ENCODE measurements at regions not wholly inside any gene's neighbourhood (a gene's known extent, or its start where the extent isn't known, plus 50 kb on each side); places are given as distances from the start of the nearest gene placed in this dataset.

DNA sequence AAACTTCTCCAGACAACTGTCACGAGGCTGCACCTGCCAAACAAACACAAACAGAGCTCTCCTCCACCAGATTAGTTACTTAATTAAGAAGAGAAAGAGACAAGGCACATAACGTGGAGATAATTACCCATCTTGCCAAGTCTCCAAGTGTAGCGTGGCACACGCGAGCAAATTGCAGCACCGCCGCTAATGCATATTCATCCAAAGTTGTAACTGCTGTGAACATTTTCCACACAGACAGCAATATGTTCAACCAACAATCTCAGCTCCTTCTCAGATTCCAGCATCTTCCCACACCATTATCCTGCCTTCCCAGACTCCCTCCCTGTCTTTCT is 309.6 kb upstream of the TLE3 start:
- peak overlapping the region in 2 of 3 donors; percentile 51 to 64 for H3K27ac ChIP-seq
- intact Hi-C loops (cut with DNase I) = no loop called here
- H3K9me3 ChIP-seq = no peaks in the 10 kb centered on the region
- no peak overlapping the region for H3K4me3 ChIP-seq
- no peak for DNase-seq
- H3K36me3 ChIP-seq = no peaks in the 10 kb centered on the region
- peaks cover 0 to 14% (median 4%) of the 10 kb centered on the region in 4 donors for H3K4me1 ChIP-seq
- ATAC-seq = no peak
- TF ChIP-seq, protein P1, sequence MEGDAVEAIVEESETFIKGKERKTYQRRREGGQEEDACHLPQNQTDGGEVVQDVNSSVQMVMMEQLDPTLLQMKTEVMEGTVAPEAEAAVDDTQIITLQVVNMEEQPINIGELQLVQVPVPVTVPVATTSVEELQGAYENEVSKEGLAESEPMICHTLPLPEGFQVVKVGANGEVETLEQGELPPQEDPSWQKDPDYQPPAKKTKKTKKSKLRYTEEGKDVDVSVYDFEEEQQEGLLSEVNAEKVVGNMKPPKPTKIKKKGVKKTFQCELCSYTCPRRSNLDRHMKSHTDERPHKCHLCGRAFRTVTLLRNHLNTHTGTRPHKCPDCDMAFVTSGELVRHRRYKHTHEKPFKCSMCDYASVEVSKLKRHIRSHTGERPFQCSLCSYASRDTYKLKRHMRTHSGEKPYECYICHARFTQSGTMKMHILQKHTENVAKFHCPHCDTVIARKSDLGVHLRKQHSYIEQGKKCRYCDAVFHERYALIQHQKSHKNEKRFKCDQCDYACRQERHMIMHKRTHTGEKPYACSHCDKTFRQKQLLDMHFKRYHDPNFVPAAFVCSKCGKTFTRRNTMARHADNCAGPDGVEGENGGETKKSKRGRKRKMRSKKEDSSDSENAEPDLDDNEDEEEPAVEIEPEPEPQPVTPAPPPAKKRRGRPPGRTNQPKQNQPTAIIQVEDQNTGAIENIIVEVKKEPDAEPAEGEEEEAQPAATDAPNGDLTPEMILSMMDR (IDR thresholded peaks at IDR 0.05) = no peak
- no peak for TF ChIP-seq POLR2A (IDR thresholded peaks at IDR 0.05)
- 82% methylated on average over 7 of the region's 7 CpGs for WGBS (ENCODE audit: insufficient coverage, low coverage, low lambda C conversion rate, missing lambda C conversion rate)
- no peaks in the 10 kb centered on the region for H3K27me3 ChIP-seq

DNA sequence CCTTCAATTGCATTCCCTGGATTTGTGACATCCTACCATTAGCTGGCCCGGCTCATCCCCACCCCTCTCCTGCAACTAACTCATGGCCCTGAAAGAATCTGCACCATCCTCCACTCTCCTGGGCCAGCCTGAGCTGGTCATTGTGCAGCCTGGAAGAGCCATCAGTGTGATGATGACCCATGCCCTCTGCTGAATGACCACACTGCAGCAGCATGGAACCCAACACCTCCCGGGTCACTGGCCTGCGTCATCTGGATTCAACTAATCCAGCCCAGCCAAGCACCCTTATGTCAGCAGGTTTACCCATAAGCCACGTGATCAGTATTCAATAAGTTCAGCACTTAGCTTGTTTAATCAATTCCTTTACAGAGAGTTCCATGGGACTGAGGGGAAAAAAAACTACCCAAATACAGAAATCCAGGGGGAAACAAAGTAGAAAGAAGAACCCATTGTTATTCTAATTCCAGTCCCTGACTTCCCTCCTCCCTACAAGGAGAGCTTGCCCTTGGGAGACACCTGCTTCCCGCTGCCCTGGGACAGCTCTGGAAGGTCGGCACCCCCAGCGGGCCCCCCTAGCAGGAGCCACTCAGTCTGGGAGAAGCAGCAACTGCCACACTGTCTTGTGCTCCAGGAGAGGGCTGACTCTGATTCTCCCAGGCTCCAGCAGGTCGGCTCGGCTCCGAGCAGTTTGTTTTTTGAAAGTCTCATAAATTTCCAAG is 309.1 kb upstream of the TLE3 start:
- H3K27ac ChIP-seq = peak overlapping the region in 2 of 3 donors; percentile 51 to 64
- no peaks in the 10 kb centered on the region for H3K36me3 ChIP-seq
- H3K9me3 ChIP-seq = no peaks in the 10 kb centered on the region
- intact Hi-C loops (cut with DNase I) = no loop called here
- no peak overlapping the region for H3K4me3 ChIP-seq
- DNase-seq (peak; percentile 59 to 85 (median 78)), ATAC-seq (peak; percentile 80 to 94 (median 94))
- H3K27me3 ChIP-seq = no peaks in the 10 kb centered on the region
- peaks cover 0 to 14% (median 4%) of the 10 kb centered on the region in 4 donors for H3K4me1 ChIP-seq
- TF ChIP-seq POLR2A (IDR thresholded peaks at IDR 0.05) = no peak
- TF ChIP-seq, protein P1 (IDR thresholded peaks at IDR 0.05) = no peak
- WGBS (ENCODE audit: insufficient coverage, low coverage, low lambda C conversion rate, missing lambda C conversion rate) = 34% methylated on average over 6 of the region's 10 CpGs

DNA sequence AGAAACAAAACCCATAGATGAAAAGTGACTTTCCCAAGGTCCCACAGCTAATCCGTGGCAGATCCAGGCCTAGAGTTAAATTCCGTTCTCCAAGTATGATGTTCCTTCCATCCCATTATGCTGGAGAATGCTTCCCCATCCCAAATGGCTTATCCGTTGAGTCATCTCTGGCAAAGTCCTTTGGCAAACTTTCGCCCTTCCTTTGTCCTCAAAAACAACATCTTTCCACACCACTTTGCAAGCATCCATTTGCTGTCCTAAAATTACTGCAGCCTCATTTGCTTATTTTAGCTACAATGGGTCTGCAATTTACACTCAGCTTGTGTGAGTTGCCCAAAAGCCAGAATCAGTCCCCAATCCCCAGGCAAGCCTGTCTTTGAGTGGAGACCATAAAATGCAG is 304.0 kb upstream of the TLE3 start:
- H3K9me3 ChIP-seq = no peaks in the 10 kb centered on the region
- WGBS (ENCODE audit: insufficient coverage, low coverage, low lambda C conversion rate, missing lambda C conversion rate) = 79% methylated on average over 4 of the region's 4 CpGs
- H3K4me1 ChIP-seq = peaks cover 0 to 6% (median 0%) of the 10 kb centered on the region in 4 donors
- ATAC-seq (no peak), DNase-seq (no peak)
- no peak overlapping the region for H3K4me3 ChIP-seq
- no peaks in the 10 kb centered on the region for H3K27me3 ChIP-seq
- no peak for TF ChIP-seq POLR2A (IDR thresholded peaks at IDR 0.05)
- TF ChIP-seq, protein P1 (IDR thresholded peaks at IDR 0.05) = no peak
- no peak overlapping the region for H3K27ac ChIP-seq
- intact Hi-C loops (cut with DNase I) = no loop called here
- H3K36me3 ChIP-seq = no peaks in the 10 kb centered on the region

DNA sequence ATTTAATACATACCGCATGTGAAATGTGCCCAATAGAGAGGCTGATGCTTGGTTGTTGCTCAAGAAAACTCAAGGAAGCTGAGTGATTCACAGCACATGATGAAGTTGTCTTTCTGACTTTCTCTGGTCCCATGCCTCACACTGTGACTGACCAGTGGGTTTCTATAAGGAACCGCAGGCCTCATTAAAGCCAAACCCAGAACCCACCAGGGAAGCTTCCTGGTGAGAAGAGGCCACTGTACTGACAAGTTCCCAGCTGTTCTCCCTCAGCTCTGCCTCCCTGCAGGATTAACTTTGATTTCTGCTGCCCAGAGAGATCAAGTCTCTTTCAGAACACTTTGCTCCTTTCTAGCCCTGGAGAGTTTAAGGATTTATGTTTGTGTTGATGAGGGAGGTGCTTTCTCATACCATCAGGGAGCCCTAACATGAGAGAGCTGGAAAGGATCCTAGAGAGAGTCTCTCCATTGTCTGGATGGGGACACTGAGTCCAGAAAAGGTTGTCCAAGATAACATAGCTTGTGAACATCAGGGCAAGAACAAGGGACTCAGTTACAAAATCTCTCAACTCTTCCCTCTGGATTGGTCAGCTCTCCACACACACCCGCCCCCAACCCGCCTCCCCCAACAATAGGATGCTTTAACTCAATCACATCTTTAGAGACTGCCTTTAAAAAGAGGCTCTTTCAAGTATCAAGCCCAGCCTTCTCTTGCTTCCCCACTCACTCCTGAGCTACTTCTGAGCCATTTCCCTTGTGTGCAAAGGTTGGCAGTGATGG is 303.2 kb upstream of the TLE3 start:
- WGBS (ENCODE audit: insufficient coverage, low coverage, low lambda C conversion rate, missing lambda C conversion rate) = 100% methylated on average over 1 of the region's 4 CpGs
- DNase-seq (no peak), ATAC-seq (no peak)
- TF ChIP-seq POLR2A (IDR thresholded peaks at IDR 0.05) = no peak
- TF ChIP-seq, protein P1 (IDR thresholded peaks at IDR 0.05) = no peak
- intact Hi-C loops (cut with DNase I) = no loop called here
- Histone ChIP-seq H3K4me1 (peaks cover 0 to under 1% (median 0%) of the 10 kb centered on the region in 4 donors), H3K27me3 (no peaks in the 10 kb centered on the region), H3K4me3 (no peak overlapping the region), H3K9me3 (no peaks in the 10 kb centered on the region), H3K27ac (no peak overlapping the region), H3K36me3 (no peaks in the 10 kb centered on the region)
